Mesendoderm (in vitro differentiated cells): ENCODE measurements at regions not wholly inside any gene's neighbourhood (a gene's known extent, or its start where the extent isn't known, plus 50 kb on each side); places are given as distances from the start of the nearest gene placed in this dataset. TPM values are rescaled to one million over a fixed set of nuclear protein-coding genes. Genes with fewer than 3 reads are reported as not detected.

Experiments used
- DNase-seq: peaks from one replicate; pipeline ENCODE4 v3.0.0; 2013
- H2AK5ac ChIP-seq: 2 replicates; pipeline ENCODE4 v1.6.1; 2013; ENCODE audit warnings: low read length, inconsistent platforms
- H2BK120ac ChIP-seq: 2 replicates; pipeline ENCODE4 v1.6.1; 2013; ENCODE audit warnings: low read depth, mild to moderate bottlenecking, low read length, moderate library complexity, mixed read lengths
- H2BK15ac ChIP-seq: replicated peaks from 2 replicates; pipeline ENCODE4 v1.6.1; 2013; ENCODE audit warnings: low read depth, mild to moderate bottlenecking, moderate library complexity
- H2BK5ac ChIP-seq: 2 replicates; pipeline ENCODE4 v1.6.1; 2013; ENCODE audit warnings: low read length, inconsistent platforms
- H3K18ac ChIP-seq: 2 replicates; pipeline ENCODE4 v1.6.1; 2013; ENCODE audit warnings: mild to moderate bottlenecking, low read length, mixed read lengths
- H3K23ac ChIP-seq: one replicate; pipeline ENCODE4 v1.6.1; 2013; ENCODE audit warnings: low read length
- H3K27ac ChIP-seq: 2 replicates; pipeline ENCODE4 v1.5.1; 2013; ENCODE audit warnings: low read depth, mild to moderate bottlenecking, inconsistent platforms, low read length, moderate library complexity
- H3K27me3 ChIP-seq: 2 replicates; pipeline ENCODE4 v1.6.1; 2013; ENCODE audit warnings: low read length, control low read depth, mild to moderate bottlenecking, inconsistent platforms; ENCODE audit not compliant: insufficient read depth, poor library complexity
- H3K36me3 ChIP-seq: 2 replicates; pipeline ENCODE4 v1.6.1; 2013; ENCODE audit warnings: low read length, inconsistent platforms; ENCODE audit not compliant: control insufficient read depth, insufficient read depth
- H3K4ac ChIP-seq: one replicate; pipeline ENCODE4 v1.6.1; 2013; ENCODE audit warnings: low read depth, mild to moderate bottlenecking, low read length, moderate library complexity
- H3K4me1 ChIP-seq: 2 replicates; pipeline ENCODE4 v1.6.1; 2013; ENCODE audit warnings: low read depth, low read length, inconsistent platforms; ENCODE audit not compliant: control insufficient read depth
- H3K4me2 ChIP-seq: 2 replicates; pipeline ENCODE4 v1.6.1; 2013; ENCODE audit warnings: low read length
- H3K4me3 ChIP-seq: 2 replicates; pipeline ENCODE4 v1.5.1; 2013; ENCODE audit warnings: mild to moderate bottlenecking, low read length
- H3K56ac ChIP-seq: one replicate; pipeline ENCODE4 v1.6.1; 2013; ENCODE audit warnings: low read length
- H3K79me1 ChIP-seq: 2 replicates; pipeline ENCODE4 v1.6.1; 2013; ENCODE audit warnings: low read length, inconsistent platforms
- H3K79me2 ChIP-seq: 2 replicates; pipeline ENCODE4 v1.6.1; 2013; ENCODE audit warnings: mild to moderate bottlenecking, low read length; ENCODE audit not compliant: control insufficient read depth, insufficient read depth
- H3K9ac ChIP-seq: 2 replicates; pipeline ENCODE4 v1.6.1; 2013; ENCODE audit warnings: low read length, inconsistent platforms
- H4K5ac ChIP-seq: one replicate; pipeline ENCODE4 v1.6.1; 2013; ENCODE audit warnings: low read length
- H4K8ac ChIP-seq: one replicate; pipeline ENCODE4 v1.6.1; 2013; ENCODE audit warnings: low read depth, mild to moderate bottlenecking, control low read depth, low read length, moderate library complexity
- WGBS: extraction: QIAGEN DNeasy Blood & Tissue Kit; methylation state at CpG from one replicate; pipeline ENCODE4 v1.1.7; 2013; ENCODE audit warnings: low lambda C conversion rate, missing lambda C conversion rate; ENCODE audit not compliant: insufficient coverage; ENCODE audit errors: extremely low coverage; 5-methylcytosine and 5-hydroxymethylcytosine counted together
- small RNA-seq: library from polyadenylated mRNA; stranded (forward); fragments of <200 nt; extraction: miRNeasy Mini kit (QIAGEN cat#:217004); gene quantifications from one replicate; pipeline ENCODE3, GENCODE V24; 2013; ENCODE audit not compliant: insufficient read depth

- H3K9ac ChIP-seq, result no peak overlapping the region
- no peaks in the 10 kb centered on the region for H3K36me3 ChIP-seq
- no peak overlapping the region for H3K56ac ChIP-seq
- H4K8ac ChIP-seq, result no peak overlapping the region
- no peak overlapping the region for H3K4me3 ChIP-seq
- no peak overlapping the region for H3K23ac ChIP-seq
- no peak overlapping the region for H2BK5ac ChIP-seq
- no peak overlapping the region for H2BK15ac ChIP-seq
- no peak overlapping the region for H4K5ac ChIP-seq
- no peaks in the 10 kb centered on the region for H3K79me2 ChIP-seq
- no peak for DNase-seq
- no peak overlapping the region for H3K27ac ChIP-seq
- no CpG with 5 or more reads among the region's 2 CpGs for WGBS
- no peaks in the 10 kb centered on the region for H3K4me1 ChIP-seq
- no peaks in the 10 kb centered on the region for H3K79me1 ChIP-seq
- H3K18ac ChIP-seq, result no peak overlapping the region
- H2AK5ac ChIP-seq, result no peak overlapping the region
- no peak overlapping the region for H3K4ac ChIP-seq
- no peak overlapping the region for H3K4me2 ChIP-seq
- no peak overlapping the region for H2BK120ac ChIP-seq
- no peaks in the 10 kb centered on the region for H3K27me3 ChIP-seq
These were observed 56.0 kb upstream of the KCND2 start for GRCh38 chr7:120216947-120217346.

GRCh38 chr7:120218712-120219111 lies 54.3 kb upstream of the KCND2 start:
- Histone ChIP-seq H4K5ac (no peak overlapping the region), H3K56ac (no peak overlapping the region), H3K79me2 (no peaks in the 10 kb centered on the region), H3K9ac (no peak overlapping the region), H3K4me3 (no peak overlapping the region), H3K27ac (no peak overlapping the region), H2BK120ac (no peak overlapping the region), H2BK5ac (no peak overlapping the region), H3K4me2 (no peak overlapping the region), H2BK15ac (no peak overlapping the region), H3K36me3 (no peaks in the 10 kb centered on the region), H3K79me1 (no peaks in the 10 kb centered on the region), H3K27me3 (no peaks in the 10 kb centered on the region), H2AK5ac (no peak overlapping the region), H4K8ac (no peak overlapping the region), H3K18ac (no peak overlapping the region), H3K4ac (no peak overlapping the region), H3K23ac (no peak overlapping the region), H3K4me1 (no peaks in the 10 kb centered on the region)
- no peak for DNase-seq

- Histone ChIP-seq H4K5ac (no peak overlapping the region), H3K4me2 (no peak overlapping the region), H3K79me1 (no peaks in the 10 kb centered on the region), H3K23ac (no peak overlapping the region), H2BK120ac (no peak overlapping the region), H3K4me3 (no peak overlapping the region), H3K4ac (no peak overlapping the region), H2BK15ac (no peak overlapping the region), H3K27ac (no peak overlapping the region), H3K4me1 (no peaks in the 10 kb centered on the region), H2BK5ac (no peak overlapping the region), H3K27me3 (no peaks in the 10 kb centered on the region), H3K79me2 (no peaks in the 10 kb centered on the region), H4K8ac (no peak overlapping the region), H2AK5ac (no peak overlapping the region), H3K18ac (no peak overlapping the region), H3K36me3 (no peaks in the 10 kb centered on the region), H3K56ac (no peak overlapping the region), H3K9ac (no peak overlapping the region)
- no peak for DNase-seq
These were observed 51.3 kb upstream of the KCND2 start for GRCh38 chr7:120221666-120222065.

Small RNA genes in the stretch of these regions (small RNA-seq; reads per million reads assigned to genes)
- not detected for gene RNU1-29P
